PC-3 (cell line): ENCODE measurements at regions not wholly inside any gene's neighbourhood (a gene's known extent, or its start where the extent isn't known, plus 50 kb on each side); places are given as distances from the start of the nearest gene placed in this dataset.
A peak's percentile ranks its signal among the peaks of the same experiment; 100 is the strongest.

Source experiments
- ATAC-seq: fragments of 200-7000 bp; cut with Tn5 transposase; 2 replicates; pipeline ENCODE4 v1.9.1; 2020; ENCODE audit warnings: mild to moderate bottlenecking, moderate library complexity
- BruUV-seq: library from RNA; stranded (reverse); fragments of 400-500 nt; replicated peaks from 2 replicates; lab custom pipeline; 2021; lab: Mats Ljungman, UMichigan
- CTCF ChIA-PET: fragments of 300-600 bp; sonication (Branson Sonifier 250); formaldehyde crosslinking; loops from one replicate; lab custom pipeline; 2022; ENCODE audit warnings: antibody characterized with exemption; lab: Charles Lee
- POLR2A ChIA-PET: fragments of 300-600 bp; sonication (Branson Sonifier 250); formaldehyde crosslinking; loops from one replicate; lab custom pipeline; 2022; ENCODE audit warnings: antibody characterized with exemption; ENCODE audit not compliant: unreplicated experiment; lab: Charles Lee
- DNase-seq: peaks from one replicate; pipeline ENCODE4 v3.0.0-alpha.2; 2015
- H2AFZ ChIP-seq: fragments of 300-600 bp; sonication (generic); 2 replicates; pipeline ENCODE4 v1.6.0; 2016; ENCODE audit warnings: antibody characterized with exemption, low read length
- H3F3A ChIP-seq: fragments of 300-600 bp; sonication (generic); one replicate; pipeline ENCODE4 v1.6.0; 2017; ENCODE audit warnings: antibody characterized with exemption, low read length, control low read depth, mild to moderate bottlenecking; ENCODE audit not compliant: unreplicated experiment
- H3K27ac ChIP-seq: fragments of 300-600 bp; sonication (generic); 2 replicates; pipeline ENCODE4 v1.5.1; 2016; ENCODE audit warnings: mild to moderate bottlenecking, low read length
- H3K27me3 ChIP-seq: fragments of 300-600 bp; sonication (generic); 2 replicates; pipeline ENCODE4 v1.6.1; 2016; ENCODE audit warnings: low read length, mixed read lengths
- H3K36me3 ChIP-seq: fragments of 300-600 bp; sonication (generic); 2 replicates; pipeline ENCODE4 v1.6.1; 2016; ENCODE audit warnings: low read depth, mixed run types, low read length, mixed read lengths
- H3K4me1 ChIP-seq: fragments of 300-600 bp; sonication (generic); 2 replicates; pipeline ENCODE4 v1.5.1; 2016; ENCODE audit warnings: low read length; ENCODE audit not compliant: insufficient read depth
- H3K4me2 ChIP-seq: fragments of 300-600 bp; sonication (generic); 2 replicates; pipeline ENCODE4 v1.6.0; 2016; ENCODE audit warnings: low read length
- H3K4me3 ChIP-seq: fragments of 300-600 bp; sonication (generic); 2 replicates; pipeline ENCODE4 v1.5.1; 2016; ENCODE audit warnings: mild to moderate bottlenecking, low read length, mixed read lengths
- H3K79me2 ChIP-seq: fragments of 300-600 bp; sonication (generic); 2 replicates; pipeline ENCODE4 v1.6.1; 2017; ENCODE audit warnings: low read length, mixed read lengths
- H3K9ac ChIP-seq: fragments of 300-600 bp; sonication (generic); 2 replicates; pipeline ENCODE4 v1.6.0; 2016; ENCODE audit warnings: mild to moderate bottlenecking, low read length
- H3K9me2 ChIP-seq: fragments of 300-600 bp; sonication (generic); replicated peaks from 2 replicates; pipeline ENCODE4 v1.6.1; 2016; ENCODE audit warnings: mixed run types, low read length, mixed read lengths
- H3K9me3 ChIP-seq: fragments of 300-600 bp; sonication (generic); 2 replicates; pipeline ENCODE4 v1.6.1; 2016; ENCODE audit warnings: low read length, mixed read lengths
- H4K20me1 ChIP-seq: fragments of 300-600 bp; sonication (generic); 2 replicates; pipeline ENCODE4 v1.6.1; 2016; ENCODE audit warnings: low read length, mixed read lengths
- EZH2 ChIP-seq: fragments of 300-600 bp; sonication (generic); IDR thresholded peaks from one replicate; pipeline ENCODE4 v1.6.1; 2017; ENCODE audit warnings: antibody characterized with exemption, mild to moderate bottlenecking, low read length; ENCODE audit not compliant: unreplicated experiment
- EZH2phosphoT487 ChIP-seq: fragments of 300-600 bp; sonication (generic); IDR thresholded peaks from 2 replicates; pipeline ENCODE4 v1.6.1; 2018; ENCODE audit warnings: mild to moderate bottlenecking, antibody characterized with exemption, low read length, borderline replicate concordance
- intact Hi-C: fragments of 100-400 bp; cut with micrococcal nuclease; formaldehyde crosslinking; loops from 2 replicates; pipeline ENCODE4 v1.9.0; 2023
- TF ChIP-seq, protein P1 (sequence below): fragments of 300-600 bp; sonication (generic); conservative IDR thresholded peaks from 2 replicates; pipeline ENCODE4 v1.5.1; 2017; ENCODE audit warnings: antibody characterized with exemption, low read depth, mild to moderate bottlenecking, low read length

GRCh38 chr5:165609871-165610270 lies 2104.5 kb downstream of the MAT2B start:
- intact Hi-C loops = no loop called here
- Histone ChIP-seq H3K4me1 (no peaks in the 10 kb centered on the region), H3F3A (no peaks in the 10 kb centered on the region), H3K9me3 (no peaks in the 10 kb centered on the region), H3K4me2 (no peak overlapping the region), H3K79me2 (no peaks in the 10 kb centered on the region), H2AFZ (no peak overlapping the region), H3K27me3 (no peaks in the 10 kb centered on the region), H3K9me2 (no peaks in the 10 kb centered on the region), H3K36me3 (no peaks in the 10 kb centered on the region), H3K9ac (no peak overlapping the region), H4K20me1 (no peaks in the 10 kb centered on the region), H3K4me3 (no peak overlapping the region), H3K27ac (no peak overlapping the region)
- no peak for DNase-seq
- no peak for ATAC-seq
- POLR2A ChIA-PET = no interaction called here
- TF ChIP-seq EZH2phosphoT487 (no peak), EZH2 (no peak)
- TF ChIP-seq, protein P1, sequence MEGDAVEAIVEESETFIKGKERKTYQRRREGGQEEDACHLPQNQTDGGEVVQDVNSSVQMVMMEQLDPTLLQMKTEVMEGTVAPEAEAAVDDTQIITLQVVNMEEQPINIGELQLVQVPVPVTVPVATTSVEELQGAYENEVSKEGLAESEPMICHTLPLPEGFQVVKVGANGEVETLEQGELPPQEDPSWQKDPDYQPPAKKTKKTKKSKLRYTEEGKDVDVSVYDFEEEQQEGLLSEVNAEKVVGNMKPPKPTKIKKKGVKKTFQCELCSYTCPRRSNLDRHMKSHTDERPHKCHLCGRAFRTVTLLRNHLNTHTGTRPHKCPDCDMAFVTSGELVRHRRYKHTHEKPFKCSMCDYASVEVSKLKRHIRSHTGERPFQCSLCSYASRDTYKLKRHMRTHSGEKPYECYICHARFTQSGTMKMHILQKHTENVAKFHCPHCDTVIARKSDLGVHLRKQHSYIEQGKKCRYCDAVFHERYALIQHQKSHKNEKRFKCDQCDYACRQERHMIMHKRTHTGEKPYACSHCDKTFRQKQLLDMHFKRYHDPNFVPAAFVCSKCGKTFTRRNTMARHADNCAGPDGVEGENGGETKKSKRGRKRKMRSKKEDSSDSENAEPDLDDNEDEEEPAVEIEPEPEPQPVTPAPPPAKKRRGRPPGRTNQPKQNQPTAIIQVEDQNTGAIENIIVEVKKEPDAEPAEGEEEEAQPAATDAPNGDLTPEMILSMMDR = no peak
- BruUV-seq = no TSS peak
- CTCF ChIA-PET = no interaction called here

- Histone ChIP-seq H3K4me1 (no peaks in the 10 kb centered on the region), H4K20me1 (no peaks in the 10 kb centered on the region), H3F3A (no peaks in the 10 kb centered on the region), H3K9me2 (no peaks in the 10 kb centered on the region), H3K4me3 (no peak overlapping the region), H3K9ac (no peak overlapping the region), H3K27ac (no peak overlapping the region), H3K4me2 (no peak overlapping the region), H3K36me3 (no peaks in the 10 kb centered on the region), H2AFZ (no peak overlapping the region), H3K9me3 (no peaks in the 10 kb centered on the region), H3K27me3 (no peaks in the 10 kb centered on the region), H3K79me2 (no peaks in the 10 kb centered on the region)
- DNase-seq (peak; percentile 4), ATAC-seq (no peak)
- ChIA-PET CTCF (no interaction called here), POLR2A (no interaction called here)
- TF ChIP-seq EZH2phosphoT487 (no peak), EZH2 (no peak)
- TF ChIP-seq, protein P1 = no peak
- intact Hi-C loops = loop anchor here (5.0 kb wide), 1 partner anchor 384 kb away; no protein-coding TSS in a partner anchor
- no TSS peak for BruUV-seq
Measured at GRCh38 chr5:165616490-165617405, 2111.3 kb downstream of the MAT2B start.

GRCh38 chr5:165617491-165617890 lies 2112.1 kb downstream of the MAT2B start:
- no TSS peak for BruUV-seq
- no peak for DNase-seq
- no peaks in the 10 kb centered on the region for H3K4me1 ChIP-seq
- H4K20me1 ChIP-seq = no peaks in the 10 kb centered on the region
- intact Hi-C loops = loop anchor here (5.0 kb wide), 1 partner anchor 385 kb away; no protein-coding TSS in a partner anchor
- no peaks in the 10 kb centered on the region for H3K9me3 ChIP-seq
- ChIA-PET CTCF (no interaction called here), POLR2A (no interaction called here)
- no peak overlapping the region for H2AFZ ChIP-seq
- H3K36me3 ChIP-seq = no peaks in the 10 kb centered on the region
- H3K4me3 ChIP-seq = no peak overlapping the region
- H3K79me2 ChIP-seq = no peaks in the 10 kb centered on the region
- no peaks in the 10 kb centered on the region for H3F3A ChIP-seq
- ATAC-seq = no peak
- H3K27ac ChIP-seq = no peak overlapping the region
- H3K4me2 ChIP-seq = no peak overlapping the region
- H3K27me3 ChIP-seq = no peaks in the 10 kb centered on the region
- no peaks in the 10 kb centered on the region for H3K9me2 ChIP-seq
- H3K9ac ChIP-seq = no peak overlapping the region
- TF ChIP-seq, protein P1 = no peak
- TF ChIP-seq EZH2phosphoT487 (no peak), EZH2 (no peak)
